ENCODE measurements at regions not wholly inside any gene's neighbourhood (a gene's known extent, or its start where the extent isn't known, plus 50 kb on each side); places are given as distances from the start of the nearest gene placed in this dataset.

- Histone ChIP-seq H3K4me3 (ENCODE audit: low read length) (no peak overlapping the region), H3K9ac (ENCODE audit: low read length) (no peak overlapping the region), H3K4me1 (ENCODE audit: control insufficient read depth, insufficient read depth, low read length) (no peaks in the 10 kb centered on the region), H3K36me3 (ENCODE audit: control insufficient read depth, insufficient read depth, low read length) (no peaks in the 10 kb centered on the region), H3K9me3 (ENCODE audit: control insufficient read depth, low read length) (no peaks in the 10 kb centered on the region), H3K27me3 (ENCODE audit: control insufficient read depth, insufficient read depth, low read length) (no peaks in the 10 kb centered on the region)
Measured at GRCh38 chr7:67803789-67804188, 807.2 kb downstream of the TYW1 start.

- no peaks in the 10 kb centered on the region for H3K36me3 ChIP-seq (ENCODE audit: control insufficient read depth, insufficient read depth, low read length)
- H3K27me3 ChIP-seq (ENCODE audit: control insufficient read depth, insufficient read depth, low read length) = no peaks in the 10 kb centered on the region
- H3K9me3 ChIP-seq (ENCODE audit: control insufficient read depth, low read length) = no peaks in the 10 kb centered on the region
- no peak overlapping the region for H3K4me3 ChIP-seq (ENCODE audit: low read length)
- no peaks in the 10 kb centered on the region for H3K4me1 ChIP-seq (ENCODE audit: control insufficient read depth, insufficient read depth, low read length)
- no peak overlapping the region for H3K9ac ChIP-seq (ENCODE audit: low read length)
Measured at GRCh38 chr7:67805921-67806471, 809.4 kb downstream of the TYW1 start.

- Histone ChIP-seq H3K4me1 (ENCODE audit: control insufficient read depth, insufficient read depth, low read length) (no peaks in the 10 kb centered on the region), H3K36me3 (ENCODE audit: control insufficient read depth, insufficient read depth, low read length) (no peaks in the 10 kb centered on the region), H3K9me3 (ENCODE audit: control insufficient read depth, low read length) (no peaks in the 10 kb centered on the region), H3K27me3 (ENCODE audit: control insufficient read depth, insufficient read depth, low read length) (no peaks in the 10 kb centered on the region), H3K4me3 (ENCODE audit: low read length) (no peak overlapping the region), H3K9ac (ENCODE audit: low read length) (no peak overlapping the region)
Measured at GRCh38 chr7:67807826-67808225, 811.2 kb downstream of the TYW1 start.

GRCh38 chr7:67809586-67809985 is 813.0 kb downstream of the TYW1 start:
- Histone ChIP-seq H3K27me3 (ENCODE audit: control insufficient read depth, insufficient read depth, low read length) (no peaks in the 10 kb centered on the region), H3K9me3 (ENCODE audit: control insufficient read depth, low read length) (no peaks in the 10 kb centered on the region), H3K9ac (ENCODE audit: low read length) (no peak overlapping the region), H3K36me3 (ENCODE audit: control insufficient read depth, insufficient read depth, low read length) (no peaks in the 10 kb centered on the region), H3K4me1 (ENCODE audit: control insufficient read depth, insufficient read depth, low read length) (no peaks in the 10 kb centered on the region), H3K4me3 (ENCODE audit: low read length) (no peak overlapping the region)

GRCh38 chr7:67813621-67814292 is 817.1 kb downstream of the TYW1 start:
- H3K36me3 ChIP-seq (ENCODE audit: control insufficient read depth, insufficient read depth, low read length) = no peaks in the 10 kb centered on the region
- no peaks in the 10 kb centered on the region for H3K4me1 ChIP-seq (ENCODE audit: control insufficient read depth, insufficient read depth, low read length)
- H3K4me3 ChIP-seq (ENCODE audit: low read length) = no peak overlapping the region
- no peak overlapping the region for H3K9ac ChIP-seq (ENCODE audit: low read length)
- H3K27me3 ChIP-seq (ENCODE audit: control insufficient read depth, insufficient read depth, low read length) = no peaks in the 10 kb centered on the region
- no peaks in the 10 kb centered on the region for H3K9me3 ChIP-seq (ENCODE audit: control insufficient read depth, low read length)

GRCh38 chr7:67817481-67817880 is 820.8 kb downstream of the TYW1 start:
- Histone ChIP-seq H3K36me3 (ENCODE audit: control insufficient read depth, insufficient read depth, low read length) (no peaks in the 10 kb centered on the region), H3K27me3 (ENCODE audit: control insufficient read depth, insufficient read depth, low read length) (no peaks in the 10 kb centered on the region), H3K9me3 (ENCODE audit: control insufficient read depth, low read length) (no peaks in the 10 kb centered on the region), H3K4me1 (ENCODE audit: control insufficient read depth, insufficient read depth, low read length) (no peaks in the 10 kb centered on the region), H3K9ac (ENCODE audit: low read length) (no peak overlapping the region), H3K4me3 (ENCODE audit: low read length) (no peak overlapping the region)

GRCh38 chr7:67821116-67821515 is 824.5 kb downstream of the TYW1 start:
- Histone ChIP-seq H3K4me3 (ENCODE audit: low read length) (no peak overlapping the region), H3K9ac (ENCODE audit: low read length) (no peak overlapping the region), H3K36me3 (ENCODE audit: control insufficient read depth, insufficient read depth, low read length) (no peaks in the 10 kb centered on the region), H3K27me3 (ENCODE audit: control insufficient read depth, insufficient read depth, low read length) (no peaks in the 10 kb centered on the region), H3K4me1 (ENCODE audit: control insufficient read depth, insufficient read depth, low read length) (no peaks in the 10 kb centered on the region), H3K9me3 (ENCODE audit: control insufficient read depth, low read length) (no peaks in the 10 kb centered on the region)

GRCh38 chr7:67823345-67823744 is 826.7 kb downstream of the TYW1 start:
- Histone ChIP-seq H3K4me1 (ENCODE audit: control insufficient read depth, insufficient read depth, low read length) (no peaks in the 10 kb centered on the region), H3K9ac (ENCODE audit: low read length) (no peak overlapping the region), H3K36me3 (ENCODE audit: control insufficient read depth, insufficient read depth, low read length) (no peaks in the 10 kb centered on the region), H3K27me3 (ENCODE audit: control insufficient read depth, insufficient read depth, low read length) (no peaks in the 10 kb centered on the region), H3K9me3 (ENCODE audit: control insufficient read depth, low read length) (no peaks in the 10 kb centered on the region), H3K4me3 (ENCODE audit: low read length) (no peak overlapping the region)

GRCh38 chr7:67825356-67825755 is 828.7 kb downstream of the TYW1 start:
- Histone ChIP-seq H3K36me3 (ENCODE audit: control insufficient read depth, insufficient read depth, low read length) (no peaks in the 10 kb centered on the region), H3K4me1 (ENCODE audit: control insufficient read depth, insufficient read depth, low read length) (no peaks in the 10 kb centered on the region), H3K27me3 (ENCODE audit: control insufficient read depth, insufficient read depth, low read length) (no peaks in the 10 kb centered on the region), H3K4me3 (ENCODE audit: low read length) (no peak overlapping the region), H3K9me3 (ENCODE audit: control insufficient read depth, low read length) (no peaks in the 10 kb centered on the region), H3K9ac (ENCODE audit: low read length) (no peak overlapping the region)

GRCh38 chr7:67841896-67842295 is 845.3 kb downstream of the TYW1 start:
- H3K9ac ChIP-seq (ENCODE audit: low read length) = no peak overlapping the region
- no peaks in the 10 kb centered on the region for H3K36me3 ChIP-seq (ENCODE audit: control insufficient read depth, insufficient read depth, low read length)
- H3K4me1 ChIP-seq (ENCODE audit: control insufficient read depth, insufficient read depth, low read length) = no peaks in the 10 kb centered on the region
- H3K9me3 ChIP-seq (ENCODE audit: control insufficient read depth, low read length) = no peaks in the 10 kb centered on the region
- no peaks in the 10 kb centered on the region for H3K27me3 ChIP-seq (ENCODE audit: control insufficient read depth, insufficient read depth, low read length)
- no peak overlapping the region for H3K4me3 ChIP-seq (ENCODE audit: low read length)

- H3K27me3 ChIP-seq (ENCODE audit: control insufficient read depth, insufficient read depth, low read length) = no peaks in the 10 kb centered on the region
- H3K9me3 ChIP-seq (ENCODE audit: control insufficient read depth, low read length) = no peaks in the 10 kb centered on the region
Measured at GRCh38 chr7:67842571-67842970, 845.9 kb downstream of the TYW1 start.

GRCh38 chr7:67843001-67843565 is 846.5 kb downstream of the TYW1 start:
- H3K36me3 ChIP-seq (ENCODE audit: control insufficient read depth, insufficient read depth, low read length) = no peaks in the 10 kb centered on the region
- H3K4me1 ChIP-seq (ENCODE audit: control insufficient read depth, insufficient read depth, low read length) = no peaks in the 10 kb centered on the region
- H3K27me3 ChIP-seq (ENCODE audit: control insufficient read depth, insufficient read depth, low read length) = no peaks in the 10 kb centered on the region
- no peak overlapping the region for H3K4me3 ChIP-seq (ENCODE audit: low read length)
- H3K9ac ChIP-seq (ENCODE audit: low read length) = no peak overlapping the region
- no peaks in the 10 kb centered on the region for H3K9me3 ChIP-seq (ENCODE audit: control insufficient read depth, low read length)

More at GRCh38 chr7:67842571-67842970, 845.9 kb downstream of the TYW1 start:
- Histone ChIP-seq H3K36me3 (ENCODE audit: control insufficient read depth, insufficient read depth, low read length) (no peaks in the 10 kb centered on the region), H3K9ac (ENCODE audit: low read length) (no peak overlapping the region), H3K4me3 (ENCODE audit: low read length) (no peak overlapping the region), H3K4me1 (ENCODE audit: control insufficient read depth, insufficient read depth, low read length) (no peaks in the 10 kb centered on the region)
